ENCODE measurements at regions not wholly inside any gene's neighbourhood (a gene's known extent, or its start where the extent isn't known, plus 50 kb on each side); places are given as distances from the start of the nearest gene placed in this dataset.

DNA sequence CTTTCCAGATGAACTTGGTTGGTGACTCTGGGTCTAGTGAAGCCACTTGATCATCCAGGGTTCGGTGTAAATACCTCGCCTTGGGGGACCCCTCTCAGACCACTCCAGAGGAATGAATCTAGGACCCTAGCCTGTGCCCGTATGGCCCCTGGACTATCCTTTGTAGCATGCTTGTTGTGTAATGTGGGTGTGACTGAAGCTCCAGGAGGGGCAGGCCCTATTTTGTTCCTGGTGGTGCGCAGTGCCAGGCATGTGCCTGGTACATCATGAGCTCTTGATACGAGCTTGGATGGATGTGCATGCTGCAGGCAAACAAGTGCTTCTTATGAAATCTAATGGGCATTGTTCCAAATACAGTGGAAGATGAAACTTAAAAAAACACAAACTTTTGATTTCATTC lies 82.8 kb downstream of the EBLN2 start:
- Histone ChIP-seq H3K79me1 (ENCODE audit: low read depth in 1 of 2, low read length in 2 of 2) (no peaks in the 10 kb centered on the region), H3K9me3 (ENCODE audit: control insufficient read depth, insufficient read depth, low read length) (no peaks in the 10 kb centered on the region), H3K4ac (ENCODE audit: low read depth, low read length) (no peak overlapping the region), H4K5ac (ENCODE audit: low read depth, low read length) (no peak overlapping the region), H2AFZ (replicated peaks; ENCODE audit: low read length, poor library complexity) (no peak overlapping the region), H2AK9ac (replicated peaks; ENCODE audit: low read depth, low read length, poor library complexity) (no peak overlapping the region), H3K36me3 (ENCODE audit: control insufficient read depth, insufficient read depth, low read length) (no peaks in the 10 kb centered on the region), H3K23ac (ENCODE audit: low read depth, low read length) (no peak overlapping the region), H2BK120ac (ENCODE audit: low read depth, low read length) (no peak overlapping the region), H3K4me3 (ENCODE audit: insufficient read depth, low read depth, low read length) (no peak overlapping the region), H4K8ac (ENCODE audit: low read depth in 2 of 2, low read length in 2 of 2) (no peak overlapping the region), H3K56ac (ENCODE audit: extremely low read depth, insufficient read depth, low read length) (no peak overlapping the region), H3K27me3 (ENCODE audit: control insufficient read depth, insufficient read depth, low read length) (peaks cover 8% of the 10 kb centered on the region), H3K9ac (ENCODE audit: low read depth, low read length) (no peak overlapping the region), H3K4me1 (ENCODE audit: control insufficient read depth, insufficient read depth, low read length) (no peaks in the 10 kb centered on the region), H3K27ac (ENCODE audit: insufficient read depth, low read length) (no peak overlapping the region), H3K14ac (replicated peaks; ENCODE audit: low read depth, low read length) (no peak overlapping the region), H2AK5ac (ENCODE audit: low read depth, low read length) (no peak overlapping the region), H2BK5ac (ENCODE audit: low read depth, low read length, poor library complexity, severe bottlenecking) (no peak overlapping the region), H2BK20ac (ENCODE audit: low read depth, low read length) (no peak overlapping the region), H3K4me2 (ENCODE audit: low read depth, low read length) (no peak overlapping the region), H3K9me1 (ENCODE audit: insufficient read depth, low read length) (no peaks in the 10 kb centered on the region), H4K20me1 (ENCODE audit: insufficient read depth, low read length) (no peaks in the 10 kb centered on the region), H3K18ac (ENCODE audit: low read depth, low read length) (no peak overlapping the region), H4K91ac (ENCODE audit: insufficient read depth, low read depth, low read length) (no peak overlapping the region), H2BK15ac (ENCODE audit: low read depth, low read length) (no peak overlapping the region)
- BruUV-seq (replicated peaks) = no TSS peak
- dilution Hi-C loops (cut with HindIII; ENCODE audit: low sequenced_read_pairs, unreplicated experiment) = no loop called here
- ATAC-seq (ENCODE audit: low read depth) (no peak), DNase-seq (no peak)
- POLR2A ChIA-PET (ENCODE audit: unreplicated experiment) = no interaction called here
- WGBS, 2 experiments (ENCODE audit: extremely low coverage in 2 of 2, insufficient read length in 1 of 2) = no CpG with 5 or more reads among the region's 5 CpGs
- CTCF ChIA-PET = no interaction called here
- intact Hi-C loops (cut with micrococcal nuclease) = no loop called here
- in situ Hi-C loops (cut with MboI; ENCODE audit: low sequenced_read_pairs) = no loop called here
- TF ChIP-seq, protein P1, sequence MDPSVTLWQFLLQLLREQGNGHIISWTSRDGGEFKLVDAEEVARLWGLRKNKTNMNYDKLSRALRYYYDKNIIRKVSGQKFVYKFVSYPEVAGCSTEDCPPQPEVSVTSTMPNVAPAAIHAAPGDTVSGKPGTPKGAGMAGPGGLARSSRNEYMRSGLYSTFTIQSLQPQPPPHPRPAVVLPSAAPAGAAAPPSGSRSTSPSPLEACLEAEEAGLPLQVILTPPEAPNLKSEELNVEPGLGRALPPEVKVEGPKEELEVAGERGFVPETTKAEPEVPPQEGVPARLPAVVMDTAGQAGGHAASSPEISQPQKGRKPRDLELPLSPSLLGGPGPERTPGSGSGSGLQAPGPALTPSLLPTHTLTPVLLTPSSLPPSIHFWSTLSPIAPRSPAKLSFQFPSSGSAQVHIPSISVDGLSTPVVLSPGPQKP (IDR thresholded peaks at IDR 0.05; ENCODE audit: borderline replicate concordance, low read depth, low read length) = no peak
- no peak for TF ChIP-seq RCOR1 (IDR thresholded peaks at IDR 0.05; ENCODE audit: insufficient replicate concordance, low read length)
- no peak for TF ChIP-seq NFE2L2 (IDR thresholded peaks at IDR 0.05; ENCODE audit: low read depth, low read length)
- no peak for TF ChIP-seq MAZ (IDR thresholded peaks at IDR 0.05; ENCODE audit: borderline replicate concordance, low read depth, low read length)
